GM23248 (cell line): ENCODE measurements at regions not wholly inside any gene's neighbourhood (a gene's known extent, or its start where the extent isn't known, plus 50 kb on each side); places are given as distances from the start of the nearest gene placed in this dataset.

ENCODE experiments used
- EZH2 ChIP-seq: fragments of 200-600 bp; sonication (generic); IDR thresholded peaks from 2 replicates; pipeline ENCODE4 v1.6.1; 2018; ENCODE audit warnings: antibody characterized with exemption, mild to moderate bottlenecking; ENCODE audit not compliant: insufficient read depth, poor library complexity, severe bottlenecking
- EZH2phosphoT487 ChIP-seq: fragments of 200-600 bp; sonication (generic); IDR thresholded peaks from 2 replicates; pipeline ENCODE4 v1.6.1; 2018; ENCODE audit warnings: antibody characterized with exemption, moderate library complexity, mild to moderate bottlenecking, low read depth; ENCODE audit not compliant: insufficient read depth

DNA sequence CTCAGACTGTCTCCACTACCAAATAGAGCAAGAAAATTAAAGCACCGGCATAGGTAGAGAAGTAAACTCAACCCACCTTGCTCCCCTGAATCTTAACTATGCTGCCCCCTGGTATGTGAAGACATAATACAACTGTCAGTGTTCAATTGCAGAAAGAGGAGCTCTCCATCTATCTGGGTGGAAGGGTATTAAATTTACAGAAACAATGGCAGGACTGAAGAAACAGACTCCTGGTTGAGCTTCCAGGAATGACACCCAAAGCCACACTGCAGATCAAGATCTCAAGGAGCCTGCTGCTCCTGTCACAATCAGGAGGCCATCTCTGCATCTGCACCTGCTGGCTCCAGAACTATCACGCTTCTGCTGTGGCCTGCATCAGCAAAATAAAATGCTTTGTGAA lies 132.1 kb upstream of the BMAL1 start:
- no peak for TF ChIP-seq EZH2
- no peak for TF ChIP-seq EZH2phosphoT487
